GF-D8 (cell line): ENCODE measurements at regions not wholly inside any gene's neighbourhood (a gene's known extent, or its start where the extent isn't known, plus 50 kb on each side); places are given as distances from the start of the nearest gene placed in this dataset.
"Not testable (repeated sequence)": the region's sequence is repeated elsewhere in the genome, so short reads cannot be mapped to it uniquely, and the experiment has no call there.

Experiments
- DNase-seq: peaks from one replicate; lab custom pipeline; 2025; lab: John Stamatoyannopoulos, UW

- DNase-seq: no peak
These were observed 123.8 kb upstream of the LIFR start for GRCh38 chr5:38680094-38680825.

- DNase-seq: no peak
These were observed 124.7 kb upstream of the LIFR start for GRCh38 chr5:38681029-38681706.

- no peak for DNase-seq
These were observed 125.5 kb upstream of the LIFR start for GRCh38 chr5:38681966-38682365.

GRCh38 chr5:38686658-38687057, 130.2 kb upstream of the LIFR start:
- DNase-seq: no peak

GRCh38 chr5:38692346-38692745, 135.9 kb upstream of the LIFR start:
- no peak for DNase-seq

GRCh38 chr5:38692781-38693527, 136.5 kb upstream of the LIFR start:
- DNase-seq: no peak

- no peak for DNase-seq
These were observed 138.8 kb upstream of the LIFR start for GRCh38 chr5:38695021-38695958.

- DNase-seq: no peak
These were observed 140.6 kb upstream of the LIFR start for GRCh38 chr5:38697013-38697412.

GRCh38 chr5:38705529-38705928, 140.3 kb upstream of the OSMR start:
- not testable (repeated sequence) for DNase-seq

- no peak for DNase-seq
These were observed 139.4 kb upstream of the OSMR start for GRCh38 chr5:38706376-38706775.

- DNase-seq: no peak
These were observed 138.2 kb upstream of the OSMR start for GRCh38 chr5:38707352-38708210.

- DNase-seq: no peak
These were observed 136.0 kb upstream of the OSMR start for GRCh38 chr5:38709678-38710306.

GRCh38 chr5:38710627-38711026, 135.2 kb upstream of the OSMR start:
- no peak for DNase-seq

- no peak for DNase-seq
These were observed 133.4 kb upstream of the OSMR start for GRCh38 chr5:38712391-38712790.

GRCh38 chr5:38714240-38714639, 131.6 kb upstream of the OSMR start:
- no peak for DNase-seq

- no peak for DNase-seq
These were observed 131.0 kb upstream of the OSMR start for GRCh38 chr5:38714703-38715355.

GRCh38 chr5:38715696-38716095, 130.1 kb upstream of the OSMR start:
- DNase-seq: no peak

GRCh38 chr5:38716516-38716915, 129.3 kb upstream of the OSMR start:
- no peak for DNase-seq

- DNase-seq: no peak
These were observed 126.9 kb upstream of the OSMR start for GRCh38 chr5:38718771-38719391.
